Cardiac fibroblast (primary cell): ENCODE measurements at regions not wholly inside any gene's neighbourhood (a gene's known extent, or its start where the extent isn't known, plus 50 kb on each side); places are given as distances from the start of the nearest gene placed in this dataset.
A peak's percentile ranks its signal among the peaks of the same experiment; 100 is the strongest.

Source experiments
- DNase-seq, 2 donors: peaks; one replicate each; pipeline versions ENCODE4 v3.0.0 to v3.0.0-alpha.2; 2010; ENCODE audit warnings: low read depth in 2 of 2
- H3K4me3 ChIP-seq, 2 donors: replicated peaks in 1 of 2; 1 replicate in 1 of 2; 2 replicates in 1 of 2; pipeline ENCODE4 v1.5.1; 2011; ENCODE audit warnings: low read depth in 2 of 2, low read length in 2 of 2, mild to moderate bottlenecking in 2 of 2, moderate library complexity in 1 of 2
- CTCF ChIP-seq: IDR thresholded peaks from one replicate; pipeline ENCODE4 v1.5.1; 2011; ENCODE audit warnings: low read depth, mild to moderate bottlenecking, low read length, inconsistent platforms

GRCh38 chr2:136244536-136244885 lies 126.6 kb upstream of the CXCR4 start:
- TF ChIP-seq CTCF = no peak
- no peak for DNase-seq
- no peak overlapping the region for H3K4me3 ChIP-seq

- TF ChIP-seq CTCF = no peak
- no peak for DNase-seq
- no peak overlapping the region for H3K4me3 ChIP-seq
These were observed 125.9 kb upstream of the CXCR4 start for GRCh38 chr2:136243638-136244535.

- TF ChIP-seq CTCF = no peak
- DNase-seq = peak in 1 of 2 donors; percentile 15
These were observed 124.8 kb upstream of the CXCR4 start for GRCh38 chr2:136242687-136243277.

GRCh38 chr2:136242100-136242499 lies 124.2 kb upstream of the CXCR4 start:
- TF ChIP-seq CTCF = no peak
- H3K4me3 ChIP-seq = no peak overlapping the region

More at GRCh38 chr2:136242687-136243277, 124.8 kb upstream of the CXCR4 start:
- no peak overlapping the region for H3K4me3 ChIP-seq

GRCh38 chr2:136239079-136239685 lies 121.2 kb upstream of the CXCR4 start:
- TF ChIP-seq CTCF = no peak
- no peak overlapping the region for H3K4me3 ChIP-seq
- DNase-seq = no peak

More at GRCh38 chr2:136242100-136242499, 124.2 kb upstream of the CXCR4 start:
- no peak for DNase-seq

GRCh38 chr2:136238286-136239078 lies 120.5 kb upstream of the CXCR4 start:
- peak; percentile 59 to 81 for DNase-seq
- no peak overlapping the region for H3K4me3 ChIP-seq
- TF ChIP-seq CTCF = no peak
